ENCODE measurements at regions not wholly inside any gene's neighbourhood (a gene's known extent, or its start where the extent isn't known, plus 50 kb on each side); places are given as distances from the start of the nearest gene placed in this dataset.
"Not testable (repeated sequence)": the region's sequence is repeated elsewhere in the genome, so short reads cannot be mapped to it uniquely, and the experiment has no call there.

- H3K9me3 ChIP-seq (ENCODE audit: control insufficient read depth, insufficient read depth, low read length) = peaks cover 22% of the 10 kb centered on the region; the same call in 1 of the 2 replicates
- no peaks in the 10 kb centered on the region for H3K27me3 ChIP-seq (ENCODE audit: control insufficient read depth, low read length)
- H3K4me1 ChIP-seq (ENCODE audit: control insufficient read depth, low read length) = no peaks in the 10 kb centered on the region
- no peaks in the 10 kb centered on the region for H4K20me1 ChIP-seq (ENCODE audit: control insufficient read depth, insufficient read depth, low read depth, low read length)
- H3K79me2 ChIP-seq (ENCODE audit: control insufficient read depth, low read length) = no peaks in the 10 kb centered on the region
- H3K4me2 ChIP-seq (ENCODE audit: low read length) = no peak overlapping the region
- no peak overlapping the region for H3K27ac ChIP-seq (ENCODE audit: low read depth, low read length)
- TF ChIP-seq CTCF (IDR thresholded peaks at IDR 0.05; ENCODE audit: low read depth, low read length, poor library complexity, severe bottlenecking) (peak; percentile 64), EZH2phosphoT487 (IDR thresholded peaks at IDR 0.05; ENCODE audit: borderline replicate concordance, low read length) (no peak)
- no peak overlapping the region for H3K4me3 ChIP-seq (ENCODE audit: low read length)
- no peaks in the 10 kb centered on the region for H3K9me2 ChIP-seq (replicated peaks; ENCODE audit: control insufficient read depth, low read length)
- no peaks in the 10 kb centered on the region for H3K36me3 ChIP-seq (ENCODE audit: control insufficient read depth, low read length)
- no peaks in the 10 kb centered on the region for H3F3A ChIP-seq (ENCODE audit: control insufficient read depth, insufficient read depth)
Measured at GRCh38 chr15:26260517-26261133, 397.5 kb upstream of the ATP10A start.

- Histone ChIP-seq H3K9me3 (ENCODE audit: control insufficient read depth, insufficient read depth, low read length) (peaks cover 16% of the 10 kb centered on the region; the same call in 1 of the 2 replicates), H3K79me2 (ENCODE audit: control insufficient read depth, low read length) (no peaks in the 10 kb centered on the region), H3K4me3 (ENCODE audit: low read length) (no peak overlapping the region), H3K9me2 (replicated peaks; ENCODE audit: control insufficient read depth, low read length) (no peaks in the 10 kb centered on the region), H3K4me1 (ENCODE audit: control insufficient read depth, low read length) (no peaks in the 10 kb centered on the region), H3F3A (ENCODE audit: control insufficient read depth, insufficient read depth) (no peaks in the 10 kb centered on the region), H3K4me2 (ENCODE audit: low read length) (no peak overlapping the region), H3K27ac (ENCODE audit: low read depth, low read length) (no peak overlapping the region), H4K20me1 (ENCODE audit: control insufficient read depth, insufficient read depth, low read depth, low read length) (no peaks in the 10 kb centered on the region), H3K27me3 (ENCODE audit: control insufficient read depth, low read length) (no peaks in the 10 kb centered on the region), H3K36me3 (ENCODE audit: control insufficient read depth, low read length) (no peaks in the 10 kb centered on the region)
- TF ChIP-seq CTCF (IDR thresholded peaks at IDR 0.05; ENCODE audit: low read depth, low read length, poor library complexity, severe bottlenecking) (no peak), EZH2phosphoT487 (IDR thresholded peaks at IDR 0.05; ENCODE audit: borderline replicate concordance, low read length) (no peak)
Measured at GRCh38 chr15:26259581-26259980, 396.5 kb upstream of the ATP10A start.

- not testable (repeated sequence) for H3F3A ChIP-seq (ENCODE audit: control insufficient read depth, insufficient read depth); H3K27me3 ChIP-seq (ENCODE audit: control insufficient read depth, low read length); H3K4me1 ChIP-seq (ENCODE audit: control insufficient read depth, low read length); H3K9me2 ChIP-seq (replicated peaks; ENCODE audit: control insufficient read depth, low read length); H3K4me3 ChIP-seq (ENCODE audit: low read length); H3K27ac ChIP-seq (ENCODE audit: low read depth, low read length); H3K36me3 ChIP-seq (ENCODE audit: control insufficient read depth, low read length); H4K20me1 ChIP-seq (ENCODE audit: control insufficient read depth, insufficient read depth, low read depth, low read length); H3K79me2 ChIP-seq (ENCODE audit: control insufficient read depth, low read length); H3K9me3 ChIP-seq (ENCODE audit: control insufficient read depth, insufficient read depth, low read length); H3K4me2 ChIP-seq (ENCODE audit: low read length)
Measured at GRCh38 chr15:26244782-26245181, 381.7 kb upstream of the ATP10A start.

- no peak for TF ChIP-seq EZH2phosphoT487 (IDR thresholded peaks at IDR 0.05; ENCODE audit: borderline replicate concordance, low read length)
- TF ChIP-seq CTCF (IDR thresholded peaks at IDR 0.05; ENCODE audit: low read depth, low read length, poor library complexity, severe bottlenecking) = no peak
- H3K9me2 ChIP-seq (replicated peaks; ENCODE audit: control insufficient read depth, low read length) = no peaks in the 10 kb centered on the region
- no peaks in the 10 kb centered on the region for H3K4me1 ChIP-seq (ENCODE audit: control insufficient read depth, low read length)
- H3K9me3 ChIP-seq (ENCODE audit: control insufficient read depth, insufficient read depth, low read length) = peaks cover 7% of the 10 kb centered on the region; the same call in 1 of the 2 replicates
- H3F3A ChIP-seq (ENCODE audit: control insufficient read depth, insufficient read depth) = no peaks in the 10 kb centered on the region
- H3K4me2 ChIP-seq (ENCODE audit: low read length) = no peak overlapping the region
- no peak overlapping the region for H3K27ac ChIP-seq (ENCODE audit: low read depth, low read length)
- H3K36me3 ChIP-seq (ENCODE audit: control insufficient read depth, low read length) = no peaks in the 10 kb centered on the region
- no peaks in the 10 kb centered on the region for H3K27me3 ChIP-seq (ENCODE audit: control insufficient read depth, low read length)
- no peak overlapping the region for H3K4me3 ChIP-seq (ENCODE audit: low read length)
- no peaks in the 10 kb centered on the region for H3K79me2 ChIP-seq (ENCODE audit: control insufficient read depth, low read length)
- no peaks in the 10 kb centered on the region for H4K20me1 ChIP-seq (ENCODE audit: control insufficient read depth, insufficient read depth, low read depth, low read length)
Measured at GRCh38 chr15:26243382-26243781, 380.3 kb upstream of the ATP10A start.
